SH-SY5Y (cell line): ENCODE measurements at regions not wholly inside any gene's neighbourhood (a gene's known extent, or its start where the extent isn't known, plus 50 kb on each side); places are given as distances from the start of the nearest gene placed in this dataset.

Experiments
- GATA2 ChIP-seq: IDR thresholded peaks from 2 replicates; pipeline ENCODE4 v1.6.1; 2011; ENCODE audit warnings: mild to moderate bottlenecking, low read depth, low read length
- GATA3 ChIP-seq: IDR thresholded peaks from 2 replicates; pipeline ENCODE4 v1.6.1; 2011; ENCODE audit warnings: low read depth, mild to moderate bottlenecking, low read length, moderate library complexity

DNA sequence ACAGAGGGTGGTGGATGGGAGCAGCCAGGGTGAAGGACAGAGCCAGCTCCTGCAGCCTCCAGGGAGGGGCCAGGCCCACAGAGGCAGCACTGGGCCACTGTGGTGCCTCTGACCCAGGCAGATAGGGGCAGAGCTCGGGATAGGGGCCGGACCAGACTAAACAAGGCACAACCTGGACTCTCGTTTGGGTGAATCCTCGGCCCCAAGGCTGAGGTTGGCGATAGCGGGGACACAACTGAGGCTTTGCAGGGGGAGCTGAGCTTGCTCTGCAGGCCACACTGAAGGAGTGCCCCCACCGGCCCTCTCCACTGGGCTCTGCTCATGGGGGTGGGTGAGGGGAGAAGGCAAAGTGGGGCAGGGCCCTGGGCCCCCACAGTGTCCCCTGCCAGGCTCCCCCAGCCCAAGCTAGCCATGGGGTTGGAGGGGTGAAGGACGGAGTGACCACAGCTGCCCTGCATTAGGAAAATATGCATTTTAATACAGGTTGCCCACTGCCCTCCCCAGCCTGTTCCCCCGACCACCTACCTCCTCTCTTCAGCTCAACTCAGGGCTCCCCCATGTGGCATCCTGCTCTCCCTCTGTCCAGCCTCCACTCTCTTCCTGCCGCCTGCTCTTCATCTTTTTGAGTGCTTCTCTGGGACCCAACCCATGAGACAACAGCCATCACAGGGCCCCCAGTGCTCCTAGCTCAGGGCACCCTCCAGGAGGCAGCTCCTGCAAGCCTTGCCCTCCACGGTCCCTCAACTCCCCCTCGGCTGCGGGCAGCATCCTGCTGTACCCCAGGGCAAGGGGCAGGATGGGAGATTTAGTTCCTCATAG is 152.8 kb downstream of the INHBB start:
- no peak for TF ChIP-seq GATA3
- TF ChIP-seq GATA2, result no peak

DNA sequence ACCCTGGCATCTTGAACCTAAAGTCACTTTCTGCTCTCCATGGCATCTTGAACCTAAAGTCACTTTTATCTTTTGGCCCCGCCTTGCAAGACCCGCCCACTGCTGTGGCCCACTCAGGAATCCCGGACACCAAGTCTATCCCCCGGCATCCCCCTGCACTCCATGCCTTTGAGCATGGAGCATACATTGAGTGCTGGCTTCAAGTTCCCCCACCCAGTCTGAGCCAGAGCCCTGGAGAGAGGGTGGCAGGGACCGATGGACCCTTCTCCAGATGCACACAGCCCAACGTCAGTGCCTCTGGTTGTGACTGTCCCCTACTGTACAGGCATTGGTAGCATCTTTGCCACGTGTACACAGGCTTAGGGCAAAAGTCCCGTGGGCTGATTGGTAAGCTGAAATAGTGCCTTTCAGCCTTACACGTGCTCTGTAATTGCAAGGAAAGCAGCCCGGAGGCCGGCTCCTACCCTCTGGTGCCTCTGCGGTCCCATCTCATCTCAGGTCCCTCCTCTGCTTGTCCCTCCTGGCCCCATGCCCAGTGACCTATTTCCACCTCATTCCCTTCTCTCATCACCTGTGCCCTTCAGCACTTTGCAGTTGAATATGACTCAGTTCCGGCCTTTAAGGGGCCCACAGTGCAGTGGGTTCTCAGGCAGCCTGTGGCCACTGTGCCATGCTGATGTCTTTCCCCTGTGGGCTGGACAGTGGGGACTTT is 154.0 kb downstream of the INHBB start:
- no peak for TF ChIP-seq GATA2
- TF ChIP-seq GATA3, result no peak

DNA sequence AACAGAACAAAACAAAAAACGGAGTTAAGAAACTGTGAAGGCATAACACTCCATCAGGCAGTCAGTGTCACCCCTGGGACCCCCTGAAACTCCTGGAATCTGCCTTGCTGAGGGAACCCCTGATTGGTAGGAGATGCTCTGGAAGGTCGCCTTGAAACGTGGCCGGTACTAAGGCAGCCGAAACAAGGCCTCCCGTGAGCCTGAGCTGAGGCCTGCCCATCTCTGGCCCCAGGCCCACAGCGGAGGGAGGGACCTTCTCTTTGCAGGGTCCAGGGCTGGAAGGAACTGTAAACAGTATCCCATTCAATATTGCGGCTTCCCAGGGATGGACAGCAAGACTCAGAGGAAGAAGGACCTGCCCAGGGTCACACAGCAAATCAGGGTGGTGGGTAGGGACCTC is 155.7 kb downstream of the INHBB start:
- TF ChIP-seq GATA2 (no peak), GATA3 (no peak)

DNA sequence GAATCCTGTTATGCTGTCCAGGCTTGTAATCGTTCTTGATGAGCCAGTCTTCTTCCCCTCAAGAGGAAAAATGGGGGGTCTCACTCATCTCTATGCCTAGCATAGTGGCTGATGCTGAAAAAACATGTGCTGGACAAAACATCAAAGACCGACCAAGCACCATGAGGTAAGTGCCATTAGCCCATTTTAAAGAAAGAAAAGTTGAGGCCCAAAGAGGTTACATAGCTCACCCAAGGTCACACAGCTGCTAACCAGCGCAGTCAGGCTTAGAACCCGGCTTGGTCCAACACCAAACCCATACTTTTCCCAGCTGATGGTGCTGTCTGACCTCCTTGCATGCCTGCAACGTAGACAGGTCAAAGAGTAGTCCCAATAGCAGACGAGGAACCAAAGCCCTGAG is 156.4 kb downstream of the INHBB start:
- TF ChIP-seq GATA3, result no peak
- no peak for TF ChIP-seq GATA2

DNA sequence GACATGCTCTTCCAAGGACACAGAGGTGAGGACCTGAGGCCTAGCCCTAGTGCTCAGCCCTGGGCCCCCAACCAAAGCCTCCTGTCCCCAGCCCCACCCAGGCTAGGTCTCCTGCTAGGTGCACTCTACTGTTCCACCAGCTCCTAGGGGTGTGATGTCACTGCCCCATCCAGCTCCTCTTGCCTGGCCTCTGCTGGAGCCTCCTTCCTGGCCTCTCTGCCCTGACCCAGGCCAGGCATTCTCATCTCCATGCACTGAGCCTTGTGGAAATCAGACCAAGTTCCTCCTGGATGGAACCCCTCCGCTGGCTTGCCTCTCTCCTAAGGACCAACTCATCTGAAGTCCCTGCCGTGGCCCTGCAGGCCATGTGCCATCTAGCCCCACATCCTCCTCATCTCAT is 156.8 kb downstream of the INHBB start:
- no peak for TF ChIP-seq GATA2
- TF ChIP-seq GATA3, result no peak

DNA sequence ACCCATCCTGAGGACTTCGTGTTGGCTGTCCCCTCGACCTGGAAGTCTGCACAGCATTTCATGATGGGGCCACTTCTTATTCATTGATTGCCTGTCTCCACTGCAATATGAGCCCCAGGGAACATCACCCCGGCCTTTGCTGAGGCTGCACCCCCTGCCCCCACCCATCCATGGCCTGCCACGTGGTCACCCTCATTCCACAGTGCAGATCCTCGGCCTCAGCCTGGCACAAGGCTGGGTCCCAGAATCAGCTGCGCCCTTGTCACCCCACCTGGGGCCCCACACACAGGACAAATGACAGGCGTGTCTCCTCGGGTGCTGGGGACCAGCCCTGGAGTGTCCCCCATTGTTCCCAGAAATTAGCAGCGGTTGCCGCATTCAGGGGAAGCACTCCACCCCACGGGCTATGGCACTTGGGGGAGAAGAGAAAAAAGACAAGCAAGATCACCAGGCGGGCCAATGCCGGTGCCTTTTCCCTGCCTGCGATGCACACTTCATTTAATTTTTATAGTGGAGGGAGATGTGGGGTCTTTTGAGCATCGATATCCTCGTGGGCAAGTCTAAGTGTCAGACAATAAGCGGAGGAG is 157.4 kb downstream of the INHBB start:
- TF ChIP-seq GATA2, result no peak
- no peak for TF ChIP-seq GATA3

DNA sequence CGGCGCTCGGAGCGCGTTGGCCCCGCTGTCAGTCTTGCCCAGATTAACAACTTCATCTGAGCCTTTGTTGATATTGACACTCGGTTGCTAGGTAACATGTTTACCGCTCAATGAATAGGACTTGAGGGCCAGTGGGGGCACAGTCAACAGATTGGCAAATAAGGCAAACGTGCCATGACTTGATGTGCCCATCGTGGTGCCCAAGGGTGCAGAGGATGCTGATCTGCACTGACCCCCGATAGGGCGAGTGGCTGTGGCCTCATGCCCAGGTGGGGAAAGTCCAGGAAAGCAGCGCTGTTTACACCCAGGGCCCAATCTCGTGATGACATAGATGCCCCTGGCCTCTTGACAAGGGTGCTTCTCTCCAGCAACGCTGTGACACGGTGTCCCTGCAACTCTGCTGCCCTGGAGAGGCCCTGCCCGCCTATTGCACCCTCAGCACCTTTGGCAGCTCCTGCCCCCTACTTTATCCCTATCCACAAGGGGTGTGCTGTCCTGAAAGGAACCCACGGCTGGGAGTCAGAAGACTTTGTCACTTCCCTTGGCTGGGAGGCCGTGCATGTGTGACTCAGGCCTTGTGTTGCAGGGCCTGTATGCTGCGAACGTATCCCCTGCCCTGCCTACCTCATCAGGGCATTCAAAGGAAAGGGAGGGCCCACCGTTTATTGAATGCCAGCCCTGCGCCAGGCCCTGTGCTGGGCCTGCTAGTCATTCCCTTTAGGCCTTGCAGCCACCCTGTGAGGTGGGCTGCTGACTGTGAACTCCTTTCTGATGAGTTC is 158.0 kb downstream of the INHBB start:
- TF ChIP-seq GATA3 (no peak), GATA2 (no peak)

DNA sequence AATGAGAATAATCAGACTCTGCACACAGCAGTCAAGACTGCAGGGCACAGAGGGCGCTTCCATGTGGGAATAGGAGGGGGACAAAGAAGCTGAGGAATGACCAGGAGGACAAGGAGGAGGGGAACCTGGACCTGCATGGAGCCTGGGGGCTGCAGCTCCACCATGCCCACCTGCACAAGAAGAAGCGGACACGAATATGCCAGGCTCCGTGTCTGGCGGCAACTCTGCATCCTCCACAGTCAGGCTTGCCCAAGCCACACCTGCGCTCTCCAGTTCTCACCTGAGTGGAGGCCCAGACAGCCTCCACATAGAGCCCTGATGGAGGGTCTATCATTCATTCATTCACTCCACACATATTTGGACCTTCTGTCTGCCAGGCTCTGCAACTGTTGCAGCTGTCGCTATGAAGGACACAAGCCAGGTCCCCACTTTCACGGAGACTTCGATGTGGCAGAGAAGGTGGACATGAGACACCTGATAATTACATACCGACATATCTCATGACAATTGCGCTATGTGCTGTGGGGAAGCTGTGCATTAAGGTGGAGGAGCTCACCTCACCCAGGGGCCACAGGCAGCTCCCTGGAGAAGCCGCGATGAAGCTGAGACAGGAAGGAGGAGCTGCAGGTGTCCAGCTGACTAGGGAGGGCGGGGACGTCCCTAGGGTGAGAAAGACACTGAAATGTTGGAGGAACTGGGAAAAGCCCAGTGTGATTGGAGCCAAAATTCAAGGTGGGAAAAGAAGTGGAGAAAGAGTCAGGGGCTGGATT is 159.2 kb downstream of the INHBB start:
- TF ChIP-seq GATA2, result no peak
- TF ChIP-seq GATA3, result no peak

DNA sequence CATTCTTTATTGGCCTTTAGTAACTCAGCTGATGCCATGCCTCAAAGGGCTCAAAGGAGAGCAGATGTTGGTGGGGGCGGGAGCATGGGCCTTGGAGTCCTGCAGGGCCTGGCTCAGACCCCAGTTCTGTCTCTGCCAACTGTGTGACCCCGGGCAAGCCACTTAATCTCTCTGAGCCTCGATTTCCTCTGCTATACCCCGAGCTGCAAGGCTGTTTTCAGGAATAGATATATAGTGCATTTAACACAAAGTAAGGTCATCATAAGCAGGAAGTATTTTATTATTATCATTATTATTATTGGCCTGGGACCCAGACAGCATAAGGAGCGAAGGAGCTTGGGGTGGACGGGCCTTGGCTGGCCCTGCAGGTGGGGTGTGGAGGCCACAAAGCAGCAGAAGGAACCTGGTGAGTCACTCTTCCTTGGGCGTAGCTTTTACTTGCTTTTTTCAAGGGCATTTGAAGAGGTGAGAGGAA is 162.7 kb downstream of the INHBB start:
- no peak for TF ChIP-seq GATA2
- TF ChIP-seq GATA3, result no peak

DNA sequence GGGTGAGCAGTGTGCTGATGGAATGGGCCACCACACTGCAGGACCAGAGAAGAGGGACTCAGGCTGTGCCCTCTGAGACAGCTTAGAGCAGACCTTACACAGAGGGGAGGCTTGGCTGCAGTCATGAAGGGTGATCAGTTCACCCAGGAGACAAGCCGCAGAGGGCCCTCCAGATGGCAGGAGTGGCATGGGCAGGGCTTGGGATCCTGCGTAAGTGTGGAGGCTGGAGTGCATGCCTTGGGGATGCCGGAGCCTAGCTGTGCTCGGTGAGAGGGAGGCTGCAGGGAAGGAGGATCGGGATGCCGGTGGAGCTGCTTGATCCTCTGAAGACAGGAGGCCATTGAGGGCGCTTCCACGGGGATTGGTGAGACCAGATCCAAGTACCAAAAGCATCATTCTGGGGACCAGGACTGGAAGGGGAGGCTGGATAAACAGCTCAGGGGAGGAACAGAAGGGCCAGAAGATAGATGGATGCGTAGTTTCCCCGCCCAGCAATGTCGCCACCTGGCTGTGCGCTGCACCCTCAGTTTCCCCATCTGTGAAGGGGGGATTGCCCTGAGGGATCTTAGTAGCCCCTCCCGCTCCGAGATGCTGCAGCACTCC is 163.4 kb downstream of the INHBB start:
- TF ChIP-seq GATA3 (no peak), GATA2 (no peak)

DNA sequence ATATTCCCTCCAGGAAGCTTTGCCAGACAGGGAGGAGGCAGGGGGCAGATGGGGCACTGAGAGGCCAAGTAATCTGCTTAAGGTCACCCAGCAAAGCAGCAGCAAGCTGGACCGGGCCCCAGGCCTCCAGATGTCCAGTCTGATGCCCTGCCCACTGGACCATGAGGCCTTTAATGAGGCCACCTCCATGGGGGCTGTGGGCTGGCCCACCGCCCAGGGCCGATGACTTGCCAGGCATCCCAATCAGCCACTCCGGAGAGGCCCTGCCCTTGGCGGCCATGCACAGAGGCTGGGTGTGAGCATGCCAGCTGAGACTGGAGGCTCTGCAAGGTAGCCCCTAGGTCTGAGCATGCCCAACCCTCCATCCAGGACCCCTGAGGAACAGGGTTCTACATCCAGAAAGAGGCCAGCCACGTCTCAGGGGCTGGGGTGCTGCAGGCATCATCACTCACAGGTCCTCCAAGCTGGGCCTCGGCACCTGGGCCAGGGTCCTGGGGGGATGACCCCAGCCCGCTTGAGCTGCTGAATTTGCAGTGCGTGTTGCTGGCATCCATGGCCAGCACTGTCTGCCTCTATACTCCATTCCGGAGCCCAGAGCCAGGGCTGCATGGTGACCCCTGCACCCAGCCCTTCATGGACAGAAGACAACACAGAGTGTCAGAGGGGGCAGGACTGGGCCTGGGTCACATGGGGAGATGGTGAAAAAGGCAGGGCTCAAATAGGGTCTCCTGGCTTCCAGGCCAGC is 164.2 kb downstream of the INHBB start:
- TF ChIP-seq GATA2, result no peak

DNA sequence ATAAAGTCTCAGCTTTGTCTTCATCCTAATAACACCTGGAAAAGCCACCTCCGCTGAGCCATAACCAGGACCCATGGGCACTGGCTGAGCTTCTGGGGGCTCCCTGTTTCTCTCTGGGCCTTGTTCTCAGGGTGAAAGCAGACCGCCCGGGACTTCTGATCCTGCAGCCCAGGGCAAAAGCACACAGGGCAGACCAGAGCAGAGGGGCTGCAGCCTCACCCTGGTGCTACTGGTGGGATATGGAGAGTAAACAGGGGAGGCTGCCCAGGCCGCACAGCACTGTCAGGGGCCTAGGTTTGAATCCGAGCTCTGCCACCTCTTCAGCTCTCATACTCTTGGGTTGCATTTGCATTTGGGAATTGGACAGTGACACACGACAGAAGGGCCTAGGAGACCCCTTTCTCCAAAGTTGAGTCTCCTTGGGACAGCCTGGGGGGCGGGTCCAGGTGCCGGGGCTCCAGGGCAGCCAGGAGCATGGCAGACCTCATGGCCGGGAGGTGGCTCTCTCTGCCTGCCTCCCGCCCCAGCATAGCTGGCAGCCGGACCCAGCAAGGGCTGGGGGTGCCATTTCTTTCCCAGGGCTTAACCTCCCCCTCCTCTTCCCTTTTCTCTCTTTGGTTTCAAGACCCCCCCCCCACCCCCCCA is 164.9 kb downstream of the INHBB start:
- no peak for TF ChIP-seq GATA2
- TF ChIP-seq GATA3, result no peak

DNA sequence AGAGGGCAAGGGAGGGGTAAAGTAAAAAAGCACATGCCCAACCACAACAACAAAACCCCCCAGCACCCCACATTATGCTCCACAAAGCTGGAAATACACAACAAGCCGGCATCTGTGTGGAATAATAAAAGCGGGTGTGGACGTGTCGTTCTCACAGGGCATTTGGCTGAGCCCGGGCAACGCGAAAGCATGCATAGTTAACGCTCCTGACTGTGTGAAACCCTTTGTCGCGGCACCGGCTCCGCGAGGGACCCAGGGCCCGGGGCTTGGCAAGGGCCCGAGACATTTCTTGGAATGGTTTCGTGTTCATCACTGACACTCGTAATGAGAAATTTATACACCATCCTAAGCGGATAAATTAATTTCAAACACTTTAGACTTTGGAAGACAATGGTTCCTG is 165.6 kb downstream of the INHBB start:
- no peak for TF ChIP-seq GATA3
- TF ChIP-seq GATA2, result no peak
